Bone marrow (tissue), 2 donors: ENCODE measurements at regions not wholly inside any gene's neighbourhood (a gene's known extent, or its start where the extent isn't known, plus 50 kb on each side); places are given as distances from the start of the nearest gene placed in this dataset.

ENCODE experiments used
- DNase-seq, 2 donors: peaks; one replicate each; lab custom pipeline; 2025; lab: John Stamatoyannopoulos, UW

- DNase-seq, result no peak
These were observed 525.1 kb upstream of the NBEA start for GRCh38 chr13:34416971-34417380.

DNA sequence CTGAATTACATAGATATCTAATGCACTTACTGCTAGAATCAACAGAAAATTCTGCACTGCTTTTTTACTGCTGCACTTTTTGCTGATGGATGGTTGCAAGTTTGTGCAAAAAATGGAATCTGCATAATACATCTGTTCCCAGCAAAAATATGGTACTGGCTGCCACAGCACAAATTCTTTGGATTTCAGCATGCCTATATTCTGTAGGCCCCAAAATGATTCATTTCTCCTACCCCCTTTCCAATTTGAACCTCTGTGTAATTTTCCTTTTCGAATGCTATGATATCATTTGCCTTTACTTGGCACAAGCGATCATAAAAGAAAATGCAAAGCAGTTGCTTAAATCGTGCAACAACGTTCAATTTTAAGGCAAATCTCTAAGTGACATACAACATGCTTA is 524.2 kb upstream of the NBEA start:
- no peak for DNase-seq

DNA sequence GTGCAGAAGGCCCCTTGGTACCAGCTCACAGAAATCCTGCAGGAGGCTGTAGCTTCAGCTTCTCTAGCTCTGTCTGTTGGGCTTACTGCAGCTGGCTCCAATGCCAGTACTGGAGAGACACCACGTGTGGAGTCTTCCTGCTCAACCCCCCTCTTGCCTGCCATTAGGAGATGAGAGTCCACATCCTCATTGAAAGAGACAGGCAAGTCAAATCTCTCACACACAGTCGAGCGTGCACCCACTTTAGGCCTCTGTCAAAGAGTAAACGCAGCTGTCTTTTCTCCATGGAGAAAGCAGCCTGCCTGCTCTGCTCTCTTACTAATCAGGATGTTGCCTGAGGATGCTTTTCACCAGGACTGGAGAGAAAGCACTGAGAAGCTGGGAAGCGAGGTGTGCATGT is 523.0 kb upstream of the NBEA start:
- no peak for DNase-seq

GRCh38 chr13:34419755-34420154 is 522.3 kb upstream of the NBEA start:
- no peak for DNase-seq

DNA sequence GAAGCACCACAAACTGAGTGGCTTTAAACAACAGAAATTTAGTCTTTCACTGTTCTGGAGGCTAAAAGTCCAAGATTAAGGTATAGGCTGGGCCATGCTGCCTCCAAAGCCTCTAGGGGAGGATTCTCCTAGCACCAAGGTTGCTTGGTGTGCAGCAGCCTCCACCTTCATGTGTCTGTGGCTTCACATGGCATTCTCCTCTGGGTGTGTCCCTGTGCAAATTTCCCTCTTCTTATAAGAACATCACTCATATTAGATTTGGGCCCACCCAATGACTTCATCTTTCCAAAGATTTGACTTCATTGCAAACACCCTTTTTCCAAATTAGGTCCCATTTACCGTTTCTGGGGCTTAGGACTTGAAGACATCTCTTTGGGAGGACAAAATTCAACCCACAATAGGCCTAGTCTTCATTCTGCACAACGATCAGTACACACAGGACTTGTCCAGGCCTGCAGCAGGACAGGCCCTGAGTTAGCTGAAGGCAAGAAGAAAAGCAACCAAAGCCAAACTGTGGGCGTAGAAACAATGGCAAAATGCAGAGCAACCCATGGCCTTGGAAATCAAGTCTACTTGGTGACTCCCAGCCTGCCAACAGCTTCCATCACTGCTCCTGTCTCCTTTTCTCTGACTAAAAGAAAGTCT is 521.2 kb upstream of the NBEA start:
- no peak for DNase-seq

DNA sequence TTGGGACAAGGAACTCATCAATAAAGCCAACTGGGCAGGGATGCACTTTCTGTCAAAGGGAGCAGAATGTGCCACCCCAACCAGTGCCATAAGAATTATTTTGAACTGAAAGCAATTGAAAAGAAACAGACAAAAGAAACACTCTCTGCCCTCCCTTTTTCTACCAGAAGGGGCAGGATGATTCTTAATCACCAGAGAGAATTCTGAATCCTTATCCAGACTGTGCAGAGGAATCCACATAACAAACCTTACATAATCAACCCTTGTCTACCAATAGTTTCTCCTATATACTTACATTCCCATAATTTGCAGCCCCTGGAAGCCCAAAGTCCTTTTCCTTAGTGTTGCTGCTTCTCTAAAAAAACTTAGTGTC is 520.7 kb upstream of the NBEA start:
- no peak for DNase-seq

DNA sequence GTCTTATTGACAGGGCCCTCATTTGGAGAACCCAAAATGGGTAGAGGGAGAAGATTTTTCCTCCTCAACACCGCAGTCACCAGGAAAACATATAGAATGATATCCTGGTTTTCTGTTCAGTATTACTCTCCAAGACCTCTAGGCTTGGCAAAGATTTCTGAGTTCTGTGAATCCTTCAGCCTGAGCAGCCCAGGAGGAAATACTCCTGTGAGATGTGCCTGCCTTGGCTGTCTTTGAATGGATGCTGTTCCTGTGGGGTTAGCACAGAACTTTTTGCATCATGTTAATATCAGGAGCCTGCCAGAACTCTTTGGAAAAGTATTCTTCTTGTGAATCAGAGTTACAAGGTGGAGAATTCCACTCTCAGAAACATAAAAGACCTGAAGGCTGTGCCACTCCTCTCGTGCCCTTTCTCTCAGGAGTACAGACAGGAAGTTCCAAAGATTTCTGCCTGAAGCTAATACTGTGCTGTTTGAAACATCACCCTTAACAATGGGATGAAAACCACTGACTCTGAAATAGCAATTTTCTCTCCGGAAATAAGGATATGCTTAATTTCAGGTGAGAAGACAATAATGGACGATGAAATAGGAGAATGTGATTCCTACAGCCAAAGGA is 520.1 kb upstream of the NBEA start:
- DNase-seq, result no peak

GRCh38 chr13:34422956-34423355 is 519.1 kb upstream of the NBEA start:
- no peak for DNase-seq

GRCh38 chr13:34425327-34425949 is 516.6 kb upstream of the NBEA start:
- no peak for DNase-seq

- no peak for DNase-seq
These were observed 513.2 kb upstream of the NBEA start for GRCh38 chr13:34428911-34429310.

GRCh38 chr13:34430294-34430693 is 511.8 kb upstream of the NBEA start:
- no peak for DNase-seq

- DNase-seq, result no peak
These were observed 510.1 kb upstream of the NBEA start for GRCh38 chr13:34431827-34432581.

- DNase-seq, result no peak
These were observed 506.7 kb upstream of the NBEA start for GRCh38 chr13:34435338-34435737.

GRCh38 chr13:34437873-34438272 is 504.2 kb upstream of the NBEA start:
- DNase-seq, result no peak

GRCh38 chr13:34452831-34453230 is 489.2 kb upstream of the NBEA start:
- no peak for DNase-seq

DNA sequence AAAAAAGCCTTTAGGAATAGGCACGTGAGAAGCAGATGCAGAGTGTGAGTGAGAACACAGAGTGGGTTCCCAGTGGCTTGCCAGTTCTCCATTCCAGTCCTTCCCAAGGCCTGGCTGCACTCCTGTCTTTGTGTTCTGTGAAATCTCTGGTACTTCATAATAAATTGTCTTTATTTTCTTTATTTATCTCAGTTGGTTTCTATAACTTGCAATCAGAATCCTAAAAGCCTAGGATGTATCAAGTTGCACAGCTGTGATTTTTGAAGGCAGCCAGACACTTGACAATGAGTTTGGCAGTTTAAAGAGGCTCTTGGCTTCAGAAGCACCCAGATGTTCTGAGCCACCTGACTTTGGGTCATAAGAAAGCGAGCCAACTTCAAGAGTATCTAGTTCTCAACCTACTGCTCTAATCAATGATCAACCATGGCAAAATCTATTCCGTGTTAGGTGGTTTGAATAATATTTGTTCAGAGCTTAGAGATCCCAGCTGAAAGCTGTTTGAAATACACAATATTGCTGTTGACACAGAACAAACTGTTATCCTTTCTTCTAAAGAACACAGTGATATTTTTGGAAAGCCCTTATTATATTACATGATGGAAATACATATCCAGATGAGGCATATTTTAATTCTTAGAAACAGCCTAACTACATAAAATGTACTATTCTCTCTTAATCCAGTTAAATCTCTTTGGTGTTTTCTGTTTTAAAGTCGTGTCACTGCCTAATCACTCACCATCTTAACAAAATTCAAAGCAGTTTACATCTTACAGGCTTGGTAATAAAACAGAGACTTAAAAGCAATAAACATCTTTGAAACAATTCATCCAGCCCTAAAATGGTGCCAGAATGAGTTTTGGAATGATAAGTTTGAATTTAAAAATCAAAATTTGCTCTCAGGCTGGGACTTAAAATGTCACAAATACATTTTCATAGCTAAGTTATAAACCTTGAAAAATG is 483.0 kb upstream of the NBEA start:
- no peak for DNase-seq

- DNase-seq, result no peak
These were observed 482.2 kb upstream of the NBEA start for GRCh38 chr13:34459856-34460255.

DNA sequence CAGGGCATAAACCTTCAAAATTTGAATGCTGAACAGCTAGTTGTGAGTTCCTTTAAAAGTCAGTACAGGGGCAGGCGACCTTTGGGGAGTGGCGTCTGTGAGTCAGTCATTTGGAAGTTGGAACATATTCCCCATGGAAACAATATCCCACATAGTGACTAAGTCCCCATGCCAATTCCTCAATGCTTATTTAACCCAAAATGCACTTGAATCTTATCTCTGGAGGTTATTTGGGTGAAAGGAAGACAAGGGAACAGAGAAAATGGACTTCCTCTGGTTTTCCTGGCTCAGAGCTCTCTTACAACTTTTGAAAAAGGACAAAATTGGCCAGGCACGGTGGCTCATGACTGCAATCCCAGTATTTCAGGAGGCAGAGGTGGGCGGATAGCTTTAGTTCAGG is 479.2 kb upstream of the NBEA start:
- no peak for DNase-seq

- DNase-seq, result no peak
These were observed 478.1 kb upstream of the NBEA start for GRCh38 chr13:34464011-34464410.

DNA sequence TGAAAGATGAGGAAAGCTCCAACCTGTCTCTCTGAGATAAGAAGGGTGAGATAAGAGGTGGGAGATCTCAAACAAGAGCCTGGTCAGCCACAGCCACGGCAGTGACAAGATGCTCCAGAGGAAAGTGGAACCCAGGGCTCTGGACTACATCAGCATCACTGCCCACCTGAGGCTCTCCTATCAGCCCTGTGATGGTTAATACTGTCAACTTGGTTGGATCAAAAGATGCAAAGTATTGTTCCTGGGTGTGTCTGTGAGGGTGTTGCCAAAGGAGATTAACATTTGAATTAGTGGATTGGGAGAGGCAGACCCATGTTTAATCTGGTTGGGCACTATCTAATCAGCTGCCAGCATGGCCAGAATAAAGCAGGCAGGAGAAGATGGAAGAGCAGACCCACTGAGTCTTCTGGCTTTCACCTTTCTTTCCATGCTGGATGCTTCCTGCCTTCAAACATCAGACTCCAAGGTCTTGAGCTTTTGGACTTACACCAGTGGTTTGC is 476.6 kb upstream of the NBEA start:
- DNase-seq, result no peak

GRCh38 chr13:34466301-34466700 is 475.8 kb upstream of the NBEA start:
- no peak for DNase-seq
